ENCODE measurements at regions not wholly inside any gene's neighbourhood (a gene's known extent, or its start where the extent isn't known, plus 50 kb on each side); places are given as distances from the start of the nearest gene placed in this dataset.

DNA sequence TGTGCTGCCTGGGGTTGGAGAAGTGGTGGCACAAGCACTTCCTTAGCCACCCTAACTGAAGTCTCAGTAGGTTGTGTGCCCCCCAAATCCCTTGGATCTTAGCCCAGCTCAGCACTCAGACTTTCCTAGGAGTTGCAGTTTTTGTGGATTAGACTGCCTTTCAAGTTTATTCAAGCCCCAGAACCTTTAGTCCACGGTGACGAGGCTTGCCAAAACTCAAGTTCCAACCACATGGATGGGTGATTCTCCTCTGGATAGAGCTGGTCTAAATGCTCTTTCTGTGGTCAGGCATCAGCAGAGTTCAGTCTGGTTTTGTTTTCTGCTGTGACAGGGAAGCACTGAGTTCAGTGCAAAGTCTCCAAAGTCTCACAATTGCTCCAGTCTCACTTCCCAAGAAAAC lies 2858.7 kb downstream of the PCDH9 start:
- DNase-seq (ENCODE audit: low read depth in 1 of 2, low spot score in 1 of 2): no peak

DNA sequence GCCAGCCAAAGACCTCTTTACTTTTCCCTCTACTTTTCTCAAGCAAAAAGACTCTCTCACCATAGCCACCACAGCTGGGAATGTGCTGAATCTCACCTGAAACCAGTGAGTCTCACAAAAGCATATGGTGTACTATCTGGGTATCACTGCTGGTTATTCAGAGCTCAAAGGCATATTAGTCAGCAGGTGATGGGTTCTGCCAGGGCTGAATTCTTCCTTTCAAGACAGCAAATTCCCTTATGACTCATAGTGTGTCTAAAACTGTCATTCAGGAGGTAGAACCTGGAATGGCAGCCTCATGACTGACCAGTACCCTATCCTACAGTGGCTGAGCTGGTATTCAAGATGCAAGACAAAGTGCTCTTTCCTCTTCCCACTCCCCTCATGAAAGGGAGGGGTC lies 2859.1 kb downstream of the PCDH9 start:
- DNase-seq (ENCODE audit: low read depth in 1 of 2, low spot score in 1 of 2): no peak

DNA sequence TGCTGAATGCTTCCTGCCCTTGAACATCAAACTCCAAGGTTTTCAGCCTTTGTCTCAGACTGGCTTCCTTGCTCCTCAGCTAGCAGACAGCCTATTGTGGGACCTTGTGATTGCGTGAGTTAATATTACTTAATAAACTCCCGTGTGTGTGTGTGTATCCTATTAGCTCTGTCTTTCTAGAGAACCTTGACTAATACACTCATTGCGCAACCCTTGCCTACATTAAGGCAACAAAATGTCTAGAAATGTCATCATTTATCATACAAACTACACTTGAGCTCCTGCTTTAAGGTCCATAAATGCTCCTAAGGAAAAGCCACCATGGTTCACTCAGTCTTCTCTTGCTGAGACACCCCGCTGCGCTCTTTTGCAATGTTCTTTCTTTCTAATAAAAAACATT lies 2861.0 kb downstream of the PCDH9 start:
- DNase-seq (ENCODE audit: low read depth in 1 of 2, low spot score in 1 of 2): no peak

DNA sequence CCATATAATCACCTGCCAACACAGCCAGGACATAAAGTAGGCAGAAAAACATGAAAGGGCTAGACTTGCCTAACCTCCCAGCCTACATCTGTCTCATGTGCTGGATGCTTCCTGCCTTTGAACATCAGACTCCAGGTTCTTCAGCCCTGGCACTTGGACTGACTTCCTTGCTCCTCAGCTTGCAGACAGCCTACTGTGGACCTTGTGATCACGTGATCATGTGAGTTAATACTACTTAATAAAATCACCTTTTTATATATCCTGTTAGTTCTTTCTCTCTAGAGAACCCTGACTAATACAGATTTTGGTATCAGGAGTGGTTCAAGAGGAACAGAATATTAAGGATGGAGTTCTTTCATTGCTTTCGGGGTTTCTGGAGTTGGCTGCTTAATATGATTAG lies 2867.6 kb downstream of the PCDH9 start:
- no peak for DNase-seq (ENCODE audit: low read depth in 1 of 2, low spot score in 1 of 2)

DNA sequence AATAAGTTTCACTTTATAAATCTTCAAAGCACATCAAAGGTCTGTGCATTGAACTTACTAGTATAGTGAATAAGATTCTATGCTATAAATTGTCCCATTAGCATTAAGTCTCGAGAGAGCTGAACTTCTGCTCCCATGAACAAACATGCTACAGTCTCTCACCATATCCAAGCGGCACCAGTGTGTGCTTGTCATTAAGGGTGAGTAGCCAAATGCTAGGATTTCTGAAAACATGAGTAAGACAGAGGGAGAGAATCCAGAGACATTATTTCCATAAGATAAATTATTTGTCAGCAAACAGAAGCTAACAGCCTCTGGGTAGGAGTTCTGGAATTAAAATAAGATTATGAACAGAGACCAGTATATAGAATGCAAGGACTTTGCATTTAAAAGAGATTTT lies 2882.5 kb downstream of the PCDH9 start:
- no peak for DNase-seq (ENCODE audit: low read depth in 1 of 2, low spot score in 1 of 2)

DNA sequence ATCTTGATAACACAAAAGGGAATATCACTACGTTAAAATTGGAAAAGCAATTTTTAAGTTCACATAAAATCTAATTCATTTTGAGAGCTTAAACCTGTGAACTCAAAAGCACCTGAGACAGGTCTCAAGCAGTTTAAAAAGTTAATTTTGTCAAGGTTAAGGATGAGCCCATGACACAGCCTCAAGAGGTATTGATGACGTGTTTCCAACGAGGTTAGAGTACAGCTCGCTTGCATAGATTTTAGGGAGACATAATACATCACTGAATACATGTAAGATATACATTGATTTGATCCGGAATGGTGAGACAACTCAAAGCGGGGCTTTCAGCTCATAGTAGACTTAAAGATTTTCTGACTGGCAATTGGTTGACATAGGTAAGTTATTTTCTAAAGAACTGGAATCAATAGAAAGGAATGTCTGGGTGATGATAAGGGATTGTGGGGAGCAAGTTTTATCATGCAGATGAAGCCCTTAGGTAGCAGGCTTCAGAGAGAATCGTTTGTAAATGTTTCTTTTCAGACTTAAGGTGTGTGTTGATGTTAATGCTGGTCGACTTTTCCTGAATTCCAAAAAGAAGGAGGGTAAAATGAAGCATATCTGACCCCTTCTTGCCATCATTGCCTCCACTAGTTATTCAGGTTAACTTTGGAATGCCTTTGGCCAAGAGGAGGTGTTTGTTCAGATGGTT lies 2890.6 kb downstream of the PCDH9 start:
- no peak for DNase-seq (ENCODE audit: low read depth in 1 of 2, low spot score in 1 of 2)

DNA sequence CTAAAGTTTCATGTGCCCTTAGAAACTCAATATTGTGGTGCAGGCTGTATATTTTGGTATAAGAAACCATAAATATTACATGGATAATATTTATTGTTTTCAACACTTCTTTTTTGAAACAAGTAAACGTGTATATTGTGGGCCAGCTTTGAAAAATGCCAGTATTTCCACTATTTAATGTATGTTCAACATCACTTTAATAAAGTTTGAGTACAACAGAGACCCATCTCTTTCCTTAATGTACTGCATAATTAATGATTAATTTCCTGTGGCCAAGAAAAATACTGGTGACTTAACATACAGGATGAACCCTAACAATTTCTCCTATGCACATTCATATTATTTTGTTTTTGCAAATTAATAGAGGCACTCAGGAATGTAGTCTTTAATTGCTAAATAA lies 2891.5 kb downstream of the PCDH9 start:
- DNase-seq (ENCODE audit: low read depth in 1 of 2, low spot score in 1 of 2): no peak

DNA sequence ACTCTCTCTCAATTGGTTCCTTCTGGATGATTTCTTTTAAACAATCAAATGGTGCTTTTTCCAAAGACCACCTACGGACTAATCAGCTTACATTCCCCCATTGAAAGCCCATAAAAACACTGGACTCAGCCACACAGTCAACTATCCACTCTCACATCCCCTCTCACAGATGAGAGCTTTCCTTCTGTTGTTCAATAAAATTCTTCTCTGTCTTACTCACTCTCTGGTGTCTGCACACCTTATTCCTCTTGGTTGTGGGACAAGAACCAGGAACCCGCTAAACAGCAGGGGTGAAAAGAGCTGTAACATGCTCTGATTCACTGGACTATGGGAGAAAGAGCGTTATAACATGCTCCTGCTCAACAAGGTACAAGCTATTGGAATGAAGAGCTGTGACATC lies 2896.2 kb downstream of the PCDH9 start:
- DNase-seq (ENCODE audit: low read depth in 1 of 2, low spot score in 1 of 2): no peak

DNA sequence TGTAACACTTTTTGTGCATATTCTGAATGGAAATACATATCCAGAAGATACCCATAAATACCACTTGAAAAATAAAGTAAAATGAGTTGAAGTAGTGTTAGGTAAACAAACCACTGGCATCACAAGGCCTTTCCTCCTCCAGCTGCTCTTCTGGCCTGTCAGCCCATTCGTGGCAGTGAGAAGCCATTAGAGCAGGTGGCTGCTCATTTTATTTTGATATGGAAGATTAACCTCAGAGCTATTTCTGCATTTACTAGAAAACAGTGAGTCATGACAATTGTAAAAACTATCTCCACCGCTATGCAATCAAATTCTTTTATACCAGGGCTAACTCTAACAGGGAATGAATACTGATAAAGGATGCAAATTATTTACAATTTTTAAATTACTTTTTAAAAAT lies 2898.1 kb downstream of the PCDH9 start:
- no peak for DNase-seq (ENCODE audit: low read depth in 1 of 2, low spot score in 1 of 2)

DNA sequence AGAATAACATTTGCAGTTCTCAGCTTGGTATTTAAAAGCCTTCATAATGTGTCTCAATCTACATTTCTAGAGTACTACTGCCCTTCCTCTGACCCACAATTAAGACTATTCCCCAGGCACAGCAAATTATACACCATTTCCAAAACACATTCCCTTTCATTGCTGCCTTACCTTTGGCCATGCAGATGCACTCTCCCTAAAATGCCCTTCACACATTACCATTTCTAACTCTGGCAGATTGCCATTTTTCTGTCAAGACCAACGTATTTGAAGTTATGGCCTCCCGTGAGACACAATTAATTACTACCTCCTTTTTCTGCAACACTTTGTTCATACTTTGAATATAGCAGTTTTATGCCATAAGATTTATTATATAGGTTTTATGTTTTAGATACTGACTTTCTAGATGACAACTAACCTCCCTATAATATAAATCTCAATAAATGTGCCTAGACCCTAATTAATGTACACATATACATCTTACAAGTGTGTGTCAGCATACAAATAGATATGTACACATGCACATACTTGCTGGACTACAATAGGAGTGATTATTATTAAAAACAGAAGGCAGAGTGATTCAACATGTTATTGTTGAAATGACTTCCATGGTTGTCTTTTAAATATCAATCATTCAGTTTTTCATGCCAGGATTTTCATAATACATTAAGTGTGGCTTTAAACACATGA lies 2902.5 kb downstream of the PCDH9 start:
- no peak for DNase-seq (ENCODE audit: low read depth in 1 of 2, low spot score in 1 of 2)

DNA sequence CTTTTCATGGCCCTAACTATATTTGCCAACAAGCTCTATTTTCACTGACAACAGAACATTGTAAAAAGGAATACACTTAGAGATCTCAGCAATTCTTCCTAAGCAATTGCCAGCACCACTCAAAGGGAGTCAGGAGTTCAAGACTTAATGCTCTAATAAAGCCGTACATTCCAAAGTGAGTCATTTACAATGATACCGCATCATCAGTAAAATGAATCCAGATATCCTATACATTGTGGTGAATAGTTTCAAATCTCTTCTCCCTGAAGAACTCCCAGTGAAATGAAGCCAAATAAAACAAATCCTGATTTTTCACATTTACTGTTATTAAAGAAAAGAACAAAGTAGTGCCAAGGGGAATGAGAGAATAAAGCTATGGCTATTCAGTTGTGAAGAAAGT lies 2898.7 kb upstream of the PCDH20 start:
- DNase-seq (ENCODE audit: low read depth in 1 of 2, low spot score in 1 of 2): no peak

DNA sequence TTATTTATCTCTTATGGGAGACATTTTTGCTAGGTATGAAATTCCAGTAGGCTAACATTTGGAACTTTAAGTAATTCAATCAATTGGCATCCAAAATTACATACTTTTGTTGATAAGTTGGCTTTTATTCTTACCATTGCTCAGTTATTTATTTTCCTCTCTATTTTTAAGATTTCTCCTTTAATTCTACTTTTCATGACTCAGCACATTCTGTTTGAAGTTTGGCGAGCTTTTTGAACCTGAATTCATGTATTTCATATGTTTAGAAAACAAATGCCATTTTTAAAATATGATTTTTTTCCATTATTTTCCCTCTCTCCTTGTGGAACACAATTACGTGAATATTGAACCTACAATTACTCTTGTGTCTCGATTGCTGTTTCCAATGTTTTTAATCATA lies 2896.3 kb upstream of the PCDH20 start:
- DNase-seq (ENCODE audit: low read depth in 1 of 2, low spot score in 1 of 2): no peak

DNA sequence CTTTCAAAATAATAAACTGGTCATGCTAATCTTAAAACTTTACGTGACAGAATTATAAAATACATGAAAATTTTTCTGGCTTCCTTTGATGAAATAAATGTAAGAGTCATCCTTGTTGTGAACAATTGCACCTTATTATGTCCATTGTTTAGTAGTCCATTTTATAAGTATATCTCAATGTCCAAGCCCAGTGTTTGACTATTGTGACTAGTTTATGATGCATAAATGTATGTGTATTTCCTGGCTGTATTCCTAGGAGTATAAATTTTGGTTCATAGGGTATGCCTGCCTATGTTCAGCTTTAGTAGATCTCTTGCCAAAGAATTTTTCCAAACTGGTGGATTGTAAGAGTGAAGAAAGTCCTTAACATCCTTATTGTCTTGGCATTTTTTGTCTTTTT lies 2895.5 kb upstream of the PCDH20 start:
- no peak for DNase-seq (ENCODE audit: low read depth in 1 of 2, low spot score in 1 of 2)

DNA sequence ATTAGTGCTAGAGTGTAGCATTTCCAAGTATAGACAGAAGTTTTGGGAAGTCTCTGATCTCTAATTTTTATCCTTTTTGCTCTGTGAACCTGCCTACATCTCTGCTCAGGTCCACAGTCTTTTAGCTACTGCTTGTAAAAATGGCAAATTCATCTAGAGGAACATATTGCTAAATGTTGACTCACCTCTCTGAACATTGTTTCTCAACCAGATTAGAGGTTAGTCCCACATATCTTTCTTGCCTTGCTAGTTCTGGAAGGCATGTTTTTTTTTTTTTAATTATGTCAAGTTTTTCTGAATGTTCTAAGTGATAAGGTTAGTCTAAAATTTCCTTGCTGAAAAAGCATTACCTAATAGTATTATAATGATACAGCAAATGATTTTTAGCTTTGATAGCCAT lies 2889.6 kb upstream of the PCDH20 start:
- no peak for DNase-seq (ENCODE audit: low read depth in 1 of 2, low spot score in 1 of 2)

DNA sequence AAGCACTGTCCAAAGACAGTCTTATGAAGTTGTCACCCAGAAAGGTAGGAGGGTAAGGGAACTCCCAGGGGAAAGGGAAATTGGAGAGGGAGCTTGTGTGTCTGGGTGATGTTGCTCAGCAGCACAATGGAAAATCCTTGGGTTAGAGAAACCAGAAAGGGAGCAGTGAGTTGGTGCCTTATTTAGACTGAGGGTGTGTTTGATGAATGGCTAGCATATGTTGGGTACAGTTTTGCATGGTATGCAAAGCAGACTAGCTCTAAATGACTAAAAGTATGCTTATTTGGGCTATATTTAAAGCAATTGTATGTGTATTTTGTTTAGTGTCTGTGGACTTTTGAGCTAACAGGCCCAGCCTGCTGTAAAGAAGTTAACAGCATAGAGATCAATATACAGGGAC lies 2884.6 kb upstream of the PCDH20 start:
- no peak for DNase-seq (ENCODE audit: low read depth in 1 of 2, low spot score in 1 of 2)

DNA sequence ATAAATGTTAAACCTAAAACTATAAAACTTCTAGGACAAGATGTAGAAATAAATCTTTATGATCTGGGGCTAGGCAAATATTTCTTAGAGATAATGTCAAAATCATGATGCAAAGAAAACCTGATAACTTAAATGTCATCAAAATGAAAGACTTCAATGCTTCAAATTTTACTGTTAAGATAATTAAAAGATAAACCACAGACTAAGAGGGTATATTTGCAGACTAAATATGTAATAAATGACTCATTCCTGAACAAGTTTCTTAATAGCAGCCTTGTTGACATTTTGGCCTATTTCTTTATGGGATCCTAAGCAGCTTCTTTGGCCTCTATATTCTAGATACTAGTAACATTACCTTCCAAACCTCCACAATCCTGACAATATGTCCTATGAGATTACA lies 2878.3 kb upstream of the PCDH20 start:
- no peak for DNase-seq (ENCODE audit: low read depth in 1 of 2, low spot score in 1 of 2)

DNA sequence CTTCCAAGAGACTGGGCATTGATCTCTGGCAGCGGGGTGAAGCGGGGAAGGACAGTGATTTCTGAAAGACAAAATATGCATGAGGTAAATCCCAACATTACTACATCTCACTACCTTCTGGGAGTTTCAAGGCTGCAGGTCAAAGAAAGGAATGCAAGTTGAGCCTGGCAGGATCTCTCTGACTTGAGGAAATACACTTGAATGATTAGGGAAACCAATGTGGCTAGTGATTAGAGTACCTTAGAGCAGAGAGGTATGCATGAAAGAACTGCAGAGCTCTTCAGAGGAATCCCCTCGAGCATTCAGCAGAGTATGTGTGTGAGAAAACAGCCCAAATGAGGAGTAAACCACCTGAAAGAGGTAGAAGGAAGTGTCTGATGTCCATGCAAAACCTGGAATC lies 2874.1 kb upstream of the PCDH20 start:
- DNase-seq (ENCODE audit: low read depth in 1 of 2, low spot score in 1 of 2): no peak

DNA sequence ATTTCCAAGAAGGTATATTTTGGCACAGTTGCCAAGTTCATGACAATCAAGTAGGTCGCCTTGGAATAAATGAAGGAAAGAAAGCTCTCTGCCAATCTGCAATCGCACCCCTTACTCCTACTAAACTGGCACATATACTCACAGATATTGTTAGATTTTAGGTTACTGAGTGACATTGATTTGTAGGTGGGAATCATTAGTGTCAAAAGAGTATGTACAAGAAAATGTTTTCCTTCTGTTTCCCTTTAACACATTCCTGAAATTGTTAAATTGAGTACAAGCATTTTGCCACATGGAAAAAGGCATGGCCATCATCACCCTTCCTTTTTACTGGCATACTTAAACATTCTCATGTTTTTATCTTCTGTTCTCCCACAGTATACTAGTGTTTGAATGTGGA lies 2868.3 kb upstream of the PCDH20 start:
- no peak for DNase-seq (ENCODE audit: low read depth in 1 of 2, low spot score in 1 of 2)

DNA sequence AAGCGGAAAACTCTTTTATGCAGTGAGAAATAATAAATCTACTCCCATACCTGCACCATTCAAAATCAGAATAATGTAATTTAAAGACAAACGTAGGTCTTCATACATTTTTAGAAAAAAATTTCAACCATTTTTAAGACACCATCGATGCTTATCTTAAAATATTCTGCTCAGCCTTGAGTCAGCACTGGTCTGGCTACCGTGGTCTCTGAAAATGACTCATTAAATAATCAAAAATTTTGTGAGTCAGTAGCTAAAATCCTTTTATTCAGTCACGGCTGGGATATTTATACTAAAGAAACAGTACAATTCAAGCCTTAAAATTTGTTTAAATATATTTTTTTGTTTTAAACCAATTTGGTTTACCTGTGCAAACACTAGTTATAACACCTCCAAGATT lies 2862.8 kb upstream of the PCDH20 start:
- DNase-seq (ENCODE audit: low read depth in 1 of 2, low spot score in 1 of 2): no peak

DNA sequence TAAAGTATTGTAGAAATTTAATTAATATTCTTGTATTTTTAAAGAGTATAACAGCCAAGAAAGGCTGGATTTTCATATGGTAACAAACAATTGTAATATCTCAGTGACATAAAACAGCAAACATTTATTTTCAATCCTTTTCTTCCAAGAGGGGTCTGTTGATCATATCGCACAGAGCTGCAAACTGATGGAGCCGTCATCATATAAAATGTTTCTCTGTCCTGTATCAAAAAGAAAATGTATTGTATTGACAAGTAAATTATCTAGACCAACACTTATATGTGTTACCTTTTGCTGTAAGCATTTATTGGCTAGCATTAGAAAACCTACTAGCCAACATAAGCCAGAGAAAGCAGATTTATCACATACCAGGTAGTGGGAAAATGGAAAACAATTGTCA lies 2861.4 kb upstream of the PCDH20 start:
- no peak for DNase-seq (ENCODE audit: low read depth in 1 of 2, low spot score in 1 of 2)

DNA sequence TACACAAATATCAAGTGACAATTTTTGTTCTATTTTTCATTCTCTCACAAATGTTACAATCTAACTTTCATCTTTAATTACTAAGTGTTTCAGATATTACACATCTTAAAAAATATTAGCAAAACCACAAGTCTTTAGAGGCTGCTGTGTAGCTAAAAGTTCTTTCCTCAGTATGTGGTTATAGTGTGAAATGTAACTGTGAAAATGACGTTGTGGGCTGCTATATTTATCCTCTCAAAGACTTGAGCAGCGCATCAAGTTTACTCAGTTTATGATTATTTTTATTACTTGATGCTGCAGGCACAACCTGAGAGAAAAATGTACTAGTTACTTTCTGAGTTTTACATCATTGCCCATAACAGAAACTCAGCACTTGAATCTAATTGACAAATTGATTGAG lies 2860.6 kb upstream of the PCDH20 start:
- no peak for DNase-seq (ENCODE audit: low read depth in 1 of 2, low spot score in 1 of 2)

DNA sequence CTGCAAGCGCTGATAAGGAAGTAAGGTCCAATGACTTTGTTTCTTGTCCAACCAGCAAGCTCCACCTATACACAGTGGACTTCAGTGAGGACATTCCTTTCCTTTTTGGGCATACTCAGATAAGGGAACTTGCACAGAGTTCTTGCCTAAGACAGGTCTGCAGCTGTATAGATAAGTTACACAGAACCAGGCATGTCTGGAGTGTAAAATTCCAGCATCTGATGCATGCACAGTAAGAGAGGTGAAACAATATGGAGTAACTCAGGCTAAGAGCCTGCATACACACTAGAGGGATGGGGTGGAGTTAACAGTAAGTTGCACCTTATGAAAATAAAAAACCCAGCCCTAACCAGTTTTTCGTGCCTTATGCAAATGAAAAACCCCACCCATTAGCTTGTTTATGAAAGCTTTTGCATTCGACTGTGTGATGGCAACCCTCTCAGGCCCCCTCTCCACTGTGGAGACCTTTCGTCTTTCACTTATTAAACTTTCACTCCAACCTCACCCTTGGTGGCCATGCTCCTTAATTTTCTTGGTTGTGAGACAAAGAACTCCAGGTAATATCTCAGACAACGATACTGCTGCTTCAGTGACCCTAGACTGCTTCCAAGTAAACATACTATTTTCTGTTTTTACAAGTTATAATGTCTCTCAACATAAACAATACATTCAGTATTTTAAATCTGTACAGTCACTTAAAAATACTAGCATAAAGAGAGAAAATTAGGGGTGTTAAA lies 2859.0 kb upstream of the PCDH20 start:
- DNase-seq (ENCODE audit: low read depth in 1 of 2, low spot score in 1 of 2): no peak

DNA sequence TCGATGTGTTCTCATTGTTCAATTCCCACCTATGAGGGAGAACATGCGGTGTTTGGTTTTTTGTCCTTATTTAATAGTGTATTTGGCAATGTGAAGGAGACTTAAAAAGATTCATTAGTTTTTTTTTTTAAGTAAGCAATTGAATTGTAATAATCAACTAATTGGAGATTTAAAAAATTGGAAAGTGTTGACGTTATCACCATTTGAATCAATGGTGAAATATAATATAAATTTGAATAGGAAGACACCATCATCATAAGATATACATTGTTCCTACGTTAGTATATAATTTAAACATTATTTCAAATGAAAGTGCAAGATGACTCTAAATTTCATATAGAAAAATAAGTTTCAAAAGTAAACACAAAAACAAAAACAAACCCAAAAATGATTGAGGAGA lies 2858.1 kb upstream of the PCDH20 start:
- DNase-seq (ENCODE audit: low read depth in 1 of 2, low spot score in 1 of 2): no peak

All from activated CD4-positive, alpha-beta T cell treated with anti-CD3 and anti-CD28 coated beads, Interleukin-2, amount 50 U/mL, for 24 hours (primary cell).